PC-3 (cell line): ENCODE measurements at regions not wholly inside any gene's neighbourhood (a gene's known extent, or its start where the extent isn't known, plus 50 kb on each side); places are given as distances from the start of the nearest gene placed in this dataset.

Source experiments
- EZH2 ChIP-seq: fragments of 300-600 bp; sonication (generic); IDR thresholded peaks from one replicate; pipeline ENCODE4 v1.6.1; 2017; ENCODE audit warnings: antibody characterized with exemption, mild to moderate bottlenecking, low read length; ENCODE audit not compliant: unreplicated experiment
- EZH2phosphoT487 ChIP-seq: fragments of 300-600 bp; sonication (generic); IDR thresholded peaks from 2 replicates; pipeline ENCODE4 v1.6.1; 2018; ENCODE audit warnings: mild to moderate bottlenecking, antibody characterized with exemption, low read length, borderline replicate concordance
- TF ChIP-seq, protein P1 (sequence below): fragments of 300-600 bp; sonication (generic); conservative IDR thresholded peaks from 2 replicates; pipeline ENCODE4 v1.5.1; 2017; ENCODE audit warnings: antibody characterized with exemption, low read depth, mild to moderate bottlenecking, low read length

- TF ChIP-seq, protein P1, sequence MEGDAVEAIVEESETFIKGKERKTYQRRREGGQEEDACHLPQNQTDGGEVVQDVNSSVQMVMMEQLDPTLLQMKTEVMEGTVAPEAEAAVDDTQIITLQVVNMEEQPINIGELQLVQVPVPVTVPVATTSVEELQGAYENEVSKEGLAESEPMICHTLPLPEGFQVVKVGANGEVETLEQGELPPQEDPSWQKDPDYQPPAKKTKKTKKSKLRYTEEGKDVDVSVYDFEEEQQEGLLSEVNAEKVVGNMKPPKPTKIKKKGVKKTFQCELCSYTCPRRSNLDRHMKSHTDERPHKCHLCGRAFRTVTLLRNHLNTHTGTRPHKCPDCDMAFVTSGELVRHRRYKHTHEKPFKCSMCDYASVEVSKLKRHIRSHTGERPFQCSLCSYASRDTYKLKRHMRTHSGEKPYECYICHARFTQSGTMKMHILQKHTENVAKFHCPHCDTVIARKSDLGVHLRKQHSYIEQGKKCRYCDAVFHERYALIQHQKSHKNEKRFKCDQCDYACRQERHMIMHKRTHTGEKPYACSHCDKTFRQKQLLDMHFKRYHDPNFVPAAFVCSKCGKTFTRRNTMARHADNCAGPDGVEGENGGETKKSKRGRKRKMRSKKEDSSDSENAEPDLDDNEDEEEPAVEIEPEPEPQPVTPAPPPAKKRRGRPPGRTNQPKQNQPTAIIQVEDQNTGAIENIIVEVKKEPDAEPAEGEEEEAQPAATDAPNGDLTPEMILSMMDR, result no peak
- TF ChIP-seq EZH2phosphoT487 (no peak), EZH2 (no peak)
Measured at GRCh38 chr3:57004229-57004628, 56.2 kb upstream of the SPATA12 start.
